ENCODE measurements at regions not wholly inside any gene's neighbourhood (a gene's known extent, or its start where the extent isn't known, plus 50 kb on each side); places are given as distances from the start of the nearest gene placed in this dataset.

GRCh38 chrX:42420426-42420825, 357.5 kb downstream of the PPP1R2C start (continued):
- TF ChIP-seq ZNF529 (tag by site-specific recombination; IDR thresholded peaks at IDR 0.05; ENCODE audit: insufficient replicate concordance) (no peak), SCRT1 (tag by site-specific recombination; IDR thresholded peaks at IDR 0.05; ENCODE audit: borderline replicate concordance) (no peak), WT1 (tag by site-specific recombination; IDR thresholded peaks at IDR 0.05) (no peak), HOXD13 (CRISPR knock-in tag; IDR thresholded peaks at IDR 0.05; ENCODE audit: borderline replicate concordance) (no peak), ZNF140 (tag by site-specific recombination; IDR thresholded peaks at IDR 0.05) (no peak), ZNF792 (tag by site-specific recombination; IDR thresholded peaks at IDR 0.05) (no peak), ZNF350 (tag by site-specific recombination; IDR thresholded peaks at IDR 0.05) (no peak), ZNF768 (tag by site-specific recombination; IDR thresholded peaks at IDR 0.05) (no peak), ZNF146 (tag by site-specific recombination; IDR thresholded peaks at IDR 0.05) (no peak)
- TF ChIP-seq, protein P1, sequence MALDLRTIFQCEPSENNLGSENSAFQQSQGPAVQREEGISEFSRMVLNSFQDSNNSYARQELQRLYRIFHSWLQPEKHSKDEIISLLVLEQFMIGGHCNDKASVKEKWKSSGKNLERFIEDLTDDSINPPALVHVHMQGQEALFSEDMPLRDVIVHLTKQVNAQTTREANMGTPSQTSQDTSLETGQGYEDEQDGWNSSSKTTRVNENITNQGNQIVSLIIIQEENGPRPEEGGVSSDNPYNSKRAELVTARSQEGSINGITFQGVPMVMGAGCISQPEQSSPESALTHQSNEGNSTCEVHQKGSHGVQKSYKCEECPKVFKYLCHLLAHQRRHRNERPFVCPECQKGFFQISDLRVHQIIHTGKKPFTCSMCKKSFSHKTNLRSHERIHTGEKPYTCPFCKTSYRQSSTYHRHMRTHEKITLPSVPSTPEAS (tag by site-specific recombination; IDR thresholded peaks at IDR 0.05) = no peak
- TF ChIP-seq, protein P2, sequence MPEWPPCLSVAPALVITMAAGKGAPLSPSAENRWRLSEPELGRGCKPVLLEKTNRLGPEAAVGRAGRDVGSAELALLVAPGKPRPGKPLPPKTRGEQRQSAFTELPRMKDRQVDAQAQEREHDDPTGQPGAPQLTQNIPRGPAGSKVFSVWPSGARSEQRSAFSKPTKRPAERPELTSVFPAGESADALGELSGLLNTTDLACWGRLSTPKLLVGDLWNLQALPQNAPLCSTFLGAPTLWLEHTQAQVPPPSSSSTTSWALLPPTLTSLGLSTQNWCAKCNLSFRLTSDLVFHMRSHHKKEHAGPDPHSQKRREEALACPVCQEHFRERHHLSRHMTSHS (tag by site-specific recombination; IDR thresholded peaks at IDR 0.05) = no peak

DNA sequence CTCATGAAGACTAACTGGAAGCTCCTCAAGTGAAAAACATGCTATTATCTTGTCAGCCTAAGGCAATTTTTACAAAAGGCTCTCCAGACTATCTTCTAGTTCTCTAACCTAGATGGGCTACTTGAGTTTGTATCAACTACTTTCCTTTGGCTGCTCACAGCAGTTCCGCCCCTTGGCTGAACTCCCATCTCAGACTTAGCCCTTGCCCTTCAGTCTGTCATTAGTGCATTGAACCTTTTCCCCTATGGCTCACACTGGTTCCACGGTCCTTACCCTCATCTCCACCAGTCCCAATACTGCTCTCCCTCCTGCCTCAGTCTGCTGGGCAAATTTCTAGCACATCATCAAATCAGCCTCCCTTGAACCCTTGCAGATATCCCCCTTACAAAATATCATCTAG, 362.3 kb downstream of the PPP1R2C start:
- no peak overlapping the region for H3K4me3 ChIP-seq (ENCODE audit: low read depth, low read length)
- CTCF ChIA-PET = no interaction called here
- POLR2A ChIA-PET = no interaction called here
- TF ChIP-seq ZNF426 (tag by site-specific recombination; IDR thresholded peaks at IDR 0.05) (no peak), ZNF274 (IDR thresholded peaks at IDR 0.05; ENCODE audit: low read length) (no peak), ZNF274 (tag by site-specific recombination; IDR thresholded peaks at IDR 0.05; ENCODE audit: borderline replicate concordance) (no peak), SP3 (tag by site-specific recombination; IDR thresholded peaks at IDR 0.05) (no peak), ZNF585B (tag by site-specific recombination; IDR thresholded peaks at IDR 0.05) (no peak), ZNF404 (tag by site-specific recombination; IDR thresholded peaks at IDR 0.05) (no peak), ZNF280D (tag by site-specific recombination; IDR thresholded peaks at IDR 0.05) (no peak), ZNF266 (tag by site-specific recombination; IDR thresholded peaks at IDR 0.05; ENCODE audit: low read depth) (no peak), MZF1 (tag by site-specific recombination; IDR thresholded peaks at IDR 0.05; ENCODE audit: borderline replicate concordance) (no peak), ZNF19 (tag by site-specific recombination; IDR thresholded peaks at IDR 0.05; ENCODE audit: low read depth) (no peak), PRDM1 (tag by site-specific recombination; IDR thresholded peaks at IDR 0.05) (no peak), BCL11A (tag by site-specific recombination; IDR thresholded peaks at IDR 0.05; ENCODE audit: low read depth) (no peak), ZNF510 (tag by site-specific recombination; IDR thresholded peaks at IDR 0.05; ENCODE audit: insufficient replicate concordance) (no peak)
- H3K9me3 ChIP-seq (ENCODE audit: control insufficient read depth, insufficient read depth, low read depth, low read length) = no peaks in the 10 kb centered on the region
- H3K27ac ChIP-seq (ENCODE audit: extremely low read depth, low read depth, low read length) = no peak overlapping the region
- no peaks in the 10 kb centered on the region for H3K36me3 ChIP-seq (ENCODE audit: control insufficient read depth in 2 of 2, insufficient read depth in 1 of 2, low read length in 2 of 2)
- no peaks in the 10 kb centered on the region for H3K4me1 ChIP-seq (ENCODE audit: control insufficient read depth, insufficient read depth, low read length)

Measured in HEK293 (cell line).